ENCODE measurements at regions not wholly inside any gene's neighbourhood (a gene's known extent, or its start where the extent isn't known, plus 50 kb on each side); places are given as distances from the start of the nearest gene placed in this dataset.

DNA sequence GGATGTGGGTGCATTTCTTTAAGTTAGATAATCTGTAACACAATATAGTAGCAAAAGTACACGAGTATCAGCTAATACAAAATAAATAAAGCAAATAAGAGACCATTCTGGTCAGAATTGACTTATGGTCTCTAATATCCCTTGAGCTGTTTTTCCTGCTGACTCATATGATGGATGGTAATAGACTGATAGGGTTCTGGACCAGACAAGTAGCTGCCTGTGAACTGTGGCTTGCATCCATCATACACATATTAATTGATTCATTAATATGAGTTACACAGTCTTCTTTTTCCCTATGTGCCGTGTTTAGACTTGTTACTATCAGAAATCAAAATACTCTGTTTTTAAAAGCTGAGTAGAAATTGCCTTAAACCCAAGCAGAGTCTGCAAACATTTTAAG is 762.8 kb downstream of the GATA3 start:
- DNase-seq (no peak), ATAC-seq (ENCODE audit: poor library complexity) (no peak)
- ChIA-PET POLR2A (no interaction called here), CTCF (no interaction called here)
- Histone ChIP-seq H3K36me3 (ENCODE audit: insufficient read depth, low read length) (no peaks in the 10 kb centered on the region), H3K4me1 (ENCODE audit: insufficient read depth, low read length) (no peaks in the 10 kb centered on the region), H3K27me3 (ENCODE audit: control insufficient read depth in 1 of 2, insufficient read depth in 2 of 2, low read length in 2 of 2) (no peaks in the 10 kb centered on the region), H3K4me3 (ENCODE audit: low read length) (no peak overlapping the region), H3K27ac (ENCODE audit: low read depth in 1 of 2, low read length in 2 of 2) (no peak overlapping the region), H3K9me3 (ENCODE audit: control insufficient read depth in 1 of 2, insufficient read depth in 1 of 2, low read length in 2 of 2) (no peaks in the 10 kb centered on the region)
- TF ChIP-seq CTCF (IDR thresholded peaks at IDR 0.05), result no peak
- Mint-ChIP-seq H3K36me3 (ENCODE audit: low read depth) (no peaks in the 10 kb centered on the region), H3K9me3 (no peaks in the 10 kb centered on the region), H3K4me3 (no peak overlapping the region), H3K27me3 (no peaks in the 10 kb centered on the region), H3K4me1 (ENCODE audit: low read depth) (no peaks in the 10 kb centered on the region), H3K27ac (no peak overlapping the region)
- intact Hi-C loops (cut with DNase I, micrococcal nuclease), result no loop called here

GRCh38 chr10:8825611-8826010 is 771.1 kb downstream of the GATA3 start:
- Mint-ChIP-seq H3K4me3 (no peak overlapping the region), H3K27me3 (peaks cover 5% of the 10 kb centered on the region), H3K36me3 (ENCODE audit: low read depth) (no peaks in the 10 kb centered on the region), H3K27ac (no peak overlapping the region), H3K9me3 (no peaks in the 10 kb centered on the region), H3K4me1 (ENCODE audit: low read depth) (no peaks in the 10 kb centered on the region)
- no peaks in the 10 kb centered on the region for H3K9me3 ChIP-seq (ENCODE audit: control insufficient read depth in 1 of 2, insufficient read depth in 1 of 2, low read length in 2 of 2)
- no peaks in the 10 kb centered on the region for H3K27me3 ChIP-seq (ENCODE audit: control insufficient read depth in 1 of 2, insufficient read depth in 2 of 2, low read length in 2 of 2)
- intact Hi-C loops (cut with DNase I, micrococcal nuclease), result no loop called here
- no peak for TF ChIP-seq CTCF (IDR thresholded peaks at IDR 0.05)
- ChIA-PET CTCF (no interaction called here), POLR2A (no interaction called here)
- H3K36me3 ChIP-seq (ENCODE audit: insufficient read depth, low read length), result no peaks in the 10 kb centered on the region
- no peaks in the 10 kb centered on the region for H3K4me1 ChIP-seq (ENCODE audit: insufficient read depth, low read length)
- DNase-seq (no peak), ATAC-seq (ENCODE audit: poor library complexity) (no peak)
- H3K4me3 ChIP-seq (ENCODE audit: low read length), result no peak overlapping the region
- H3K27ac ChIP-seq (ENCODE audit: low read depth in 1 of 2, low read length in 2 of 2), result no peak overlapping the region

GRCh38 chr10:8829592-8829991 is 775.1 kb downstream of the GATA3 start:
- no peaks in the 10 kb centered on the region for H3K36me3 Mint-ChIP-seq (ENCODE audit: low read depth)
- CTCF ChIA-PET, result no interaction called here

More at GRCh38 chr10:8829592-8829991, 775.1 kb downstream of the GATA3 start:
- H3K27me3 ChIP-seq (ENCODE audit: control insufficient read depth in 1 of 2, insufficient read depth in 2 of 2, low read length in 2 of 2), result no peaks in the 10 kb centered on the region
- peaks cover 5% of the 10 kb centered on the region for H3K27me3 Mint-ChIP-seq
- H3K27ac ChIP-seq (ENCODE audit: low read depth in 1 of 2, low read length in 2 of 2), result no peak overlapping the region
- H3K4me1 Mint-ChIP-seq (ENCODE audit: low read depth), result no peaks in the 10 kb centered on the region
- no peaks in the 10 kb centered on the region for H3K9me3 ChIP-seq (ENCODE audit: control insufficient read depth in 1 of 2, insufficient read depth in 1 of 2, low read length in 2 of 2)
- ATAC-seq (ENCODE audit: poor library complexity) (no peak), DNase-seq (no peak)
- H3K4me3 ChIP-seq (ENCODE audit: low read length), result no peak overlapping the region
- H3K9me3 Mint-ChIP-seq, result no peaks in the 10 kb centered on the region
- H3K36me3 ChIP-seq (ENCODE audit: insufficient read depth, low read length), result no peaks in the 10 kb centered on the region
- intact Hi-C loops (cut with DNase I, micrococcal nuclease), result no loop called here
- H3K4me3 Mint-ChIP-seq, result no peak overlapping the region
- POLR2A ChIA-PET, result interaction anchor here (0.9 kb wide), 1 partner anchor 27 kb away, joined by 3 read pairs; no protein-coding TSS in a partner anchor
- no peaks in the 10 kb centered on the region for H3K4me1 ChIP-seq (ENCODE audit: insufficient read depth, low read length)
- no peak overlapping the region for H3K27ac Mint-ChIP-seq
- TF ChIP-seq CTCF (IDR thresholded peaks at IDR 0.05), result no peak

Data from CD4-positive, alpha-beta T cell (primary cell).